ENCODE measurements at regions not wholly inside any gene's neighbourhood (a gene's known extent, or its start where the extent isn't known, plus 50 kb on each side); places are given as distances from the start of the nearest gene placed in this dataset.

- Histone ChIP-seq H3K4me3 (replicated peaks in 1 of 4; ENCODE audit: control extremely low read depth in 1 of 4, insufficient read depth in 1 of 4, low read depth in 3 of 4, low read length in 4 of 4) (no peak overlapping the region), H3K36me3 (ENCODE audit: control insufficient read depth, insufficient read depth, low read length) (no peaks in the 10 kb centered on the region), H3K9ac (ENCODE audit: insufficient read depth, low read length) (no peak overlapping the region), H4K20me1 (ENCODE audit: control insufficient read depth, extremely low read depth, insufficient read depth, low read length) (no peaks in the 10 kb centered on the region), H3K4me2 (ENCODE audit: extremely low read depth, insufficient read depth, low read length) (no peak overlapping the region), H3K4me1 (ENCODE audit: control insufficient read depth, extremely low read depth, insufficient read depth, low read length) (no peaks in the 10 kb centered on the region), H3K27ac (ENCODE audit: insufficient read depth, low read length) (no peak overlapping the region), H3K79me2 (ENCODE audit: control insufficient read depth, insufficient read depth, low read length) (no peaks in the 10 kb centered on the region), H3K9me3 (ENCODE audit: control insufficient read depth, insufficient read depth, low read depth, low read length) (no peaks in the 10 kb centered on the region), H3K27me3 (ENCODE audit: control insufficient read depth, insufficient read depth, low read length) (no peaks in the 10 kb centered on the region), H2AFZ (ENCODE audit: low read length) (no peak overlapping the region)
- TF ChIP-seq EZH2 (IDR thresholded peaks at IDR 0.05; ENCODE audit: low read length, missing control alignments) = no peak
- no peak for TF ChIP-seq CTCF (conservative IDR thresholded peaks at IDR 0.05 in 1 of 2, IDR thresholded peaks at IDR 0.05 in 1 of 2; ENCODE audit: low read depth in 1 of 2, low read length in 2 of 2)
- no peak for DNase-seq (ENCODE audit: low read depth in 2 of 2)
These were observed 126.7 kb downstream of the TMX3 start for GRCh38 chr18:68588169-68588568.

- Histone ChIP-seq H3K4me2 (ENCODE audit: extremely low read depth, insufficient read depth, low read length) (no peak overlapping the region), H3K9ac (ENCODE audit: insufficient read depth, low read length) (no peak overlapping the region), H3K27me3 (ENCODE audit: control insufficient read depth, insufficient read depth, low read length) (no peaks in the 10 kb centered on the region), H3K4me3 (replicated peaks in 1 of 4; ENCODE audit: control extremely low read depth in 1 of 4, insufficient read depth in 1 of 4, low read depth in 3 of 4, low read length in 4 of 4) (no peak overlapping the region), H2AFZ (ENCODE audit: low read length) (no peak overlapping the region), H3K27ac (ENCODE audit: insufficient read depth, low read length) (no peak overlapping the region), H3K4me1 (ENCODE audit: control insufficient read depth, extremely low read depth, insufficient read depth, low read length) (no peaks in the 10 kb centered on the region), H3K79me2 (ENCODE audit: control insufficient read depth, insufficient read depth, low read length) (no peaks in the 10 kb centered on the region), H3K9me3 (ENCODE audit: control insufficient read depth, insufficient read depth, low read depth, low read length) (no peaks in the 10 kb centered on the region), H4K20me1 (ENCODE audit: control insufficient read depth, extremely low read depth, insufficient read depth, low read length) (no peaks in the 10 kb centered on the region), H3K36me3 (ENCODE audit: control insufficient read depth, insufficient read depth, low read length) (no peaks in the 10 kb centered on the region)
- no peak for TF ChIP-seq EZH2 (IDR thresholded peaks at IDR 0.05; ENCODE audit: low read length, missing control alignments)
- TF ChIP-seq CTCF (conservative IDR thresholded peaks at IDR 0.05 in 1 of 2, IDR thresholded peaks at IDR 0.05 in 1 of 2; ENCODE audit: low read depth in 1 of 2, low read length in 2 of 2) = no peak
- DNase-seq (ENCODE audit: low read depth in 2 of 2) = no peak
These were observed 131.2 kb downstream of the TMX3 start for GRCh38 chr18:68583685-68584084.

GRCh38 chr18:68574311-68574710 lies 140.6 kb downstream of the TMX3 start:
- no peaks in the 10 kb centered on the region for H3K4me1 ChIP-seq (ENCODE audit: control insufficient read depth, extremely low read depth, insufficient read depth, low read length)
- no peaks in the 10 kb centered on the region for H4K20me1 ChIP-seq (ENCODE audit: control insufficient read depth, extremely low read depth, insufficient read depth, low read length)
- no peak overlapping the region for H2AFZ ChIP-seq (ENCODE audit: low read length)
- H3K4me2 ChIP-seq (ENCODE audit: extremely low read depth, insufficient read depth, low read length) = no peak overlapping the region
- DNase-seq (ENCODE audit: low read depth in 2 of 2) = no peak
- TF ChIP-seq EZH2 (IDR thresholded peaks at IDR 0.05; ENCODE audit: low read length, missing control alignments) (no peak), CTCF (conservative IDR thresholded peaks at IDR 0.05 in 1 of 2, IDR thresholded peaks at IDR 0.05 in 1 of 2; ENCODE audit: low read depth in 1 of 2, low read length in 2 of 2) (no peak)
- no peaks in the 10 kb centered on the region for H3K79me2 ChIP-seq (ENCODE audit: control insufficient read depth, insufficient read depth, low read length)
- no peak overlapping the region for H3K27ac ChIP-seq (ENCODE audit: insufficient read depth, low read length)
- no peak overlapping the region for H3K4me3 ChIP-seq (replicated peaks in 1 of 4; ENCODE audit: control extremely low read depth in 1 of 4, insufficient read depth in 1 of 4, low read depth in 3 of 4, low read length in 4 of 4)
- no peaks in the 10 kb centered on the region for H3K36me3 ChIP-seq (ENCODE audit: control insufficient read depth, insufficient read depth, low read length)
- no peaks in the 10 kb centered on the region for H3K9me3 ChIP-seq (ENCODE audit: control insufficient read depth, insufficient read depth, low read depth, low read length)
- no peak overlapping the region for H3K9ac ChIP-seq (ENCODE audit: insufficient read depth, low read length)
- no peaks in the 10 kb centered on the region for H3K27me3 ChIP-seq (ENCODE audit: control insufficient read depth, insufficient read depth, low read length)
